GM06990 (cell line): ENCODE measurements at regions not wholly inside any gene's neighbourhood (a gene's known extent, or its start where the extent isn't known, plus 50 kb on each side); places are given as distances from the start of the nearest gene placed in this dataset.
"Not testable (repeated sequence)": the region's sequence is repeated elsewhere in the genome, so short reads cannot be mapped to it uniquely, and the experiment has no call there.

Source experiments
- DNase-seq: peaks from one replicate; pipeline ENCODE4 v3.0.0-alpha.2; 2011; ENCODE audit not compliant: insufficient read length; ENCODE audit errors: extremely low read depth
- H3K27me3 ChIP-seq: replicated peaks from 2 replicates; pipeline ENCODE4 v1.6.0; 2011; ENCODE audit warnings: low read length; ENCODE audit not compliant: control insufficient read depth, insufficient read depth
- H3K36me3 ChIP-seq: 2 replicates; pipeline ENCODE4 v1.5.1; 2011; ENCODE audit warnings: low read length; ENCODE audit not compliant: control insufficient read depth, insufficient read depth
- H3K4me3 ChIP-seq: replicated peaks from 2 replicates; pipeline ENCODE4 v1.5.1; 2011; ENCODE audit warnings: low read depth, mild to moderate bottlenecking, control low read depth, low read length
- TF ChIP-seq, protein P1 (sequence below): IDR thresholded peaks from 2 replicates; pipeline ENCODE4 v1.5.1; 2011; ENCODE audit warnings: low read length, control low read depth, mild to moderate bottlenecking, inconsistent platforms; ENCODE audit not compliant: insufficient read depth, poor library complexity, severe bottlenecking

DNA sequence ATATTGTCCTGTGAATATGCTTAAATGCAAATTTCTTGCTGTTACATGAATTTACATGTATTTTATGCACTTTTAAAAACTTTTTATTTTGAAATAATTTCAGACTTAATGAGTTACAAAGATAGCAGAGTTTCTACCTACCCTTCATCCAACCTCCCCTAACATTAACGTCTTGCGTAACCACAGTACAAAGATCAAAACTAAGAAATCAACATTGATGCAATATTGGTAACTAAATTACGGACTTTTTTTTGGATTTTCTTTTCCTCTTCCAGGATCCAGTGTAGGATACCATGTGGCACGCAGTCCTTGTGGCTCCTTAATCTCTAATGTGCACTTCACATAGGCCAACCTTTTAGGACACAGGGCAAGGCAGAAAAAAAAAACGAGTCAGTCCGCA, 124.9 kb downstream of the ABCC12 start:
- H3K4me3 ChIP-seq = no peak overlapping the region
- TF ChIP-seq, protein P1, sequence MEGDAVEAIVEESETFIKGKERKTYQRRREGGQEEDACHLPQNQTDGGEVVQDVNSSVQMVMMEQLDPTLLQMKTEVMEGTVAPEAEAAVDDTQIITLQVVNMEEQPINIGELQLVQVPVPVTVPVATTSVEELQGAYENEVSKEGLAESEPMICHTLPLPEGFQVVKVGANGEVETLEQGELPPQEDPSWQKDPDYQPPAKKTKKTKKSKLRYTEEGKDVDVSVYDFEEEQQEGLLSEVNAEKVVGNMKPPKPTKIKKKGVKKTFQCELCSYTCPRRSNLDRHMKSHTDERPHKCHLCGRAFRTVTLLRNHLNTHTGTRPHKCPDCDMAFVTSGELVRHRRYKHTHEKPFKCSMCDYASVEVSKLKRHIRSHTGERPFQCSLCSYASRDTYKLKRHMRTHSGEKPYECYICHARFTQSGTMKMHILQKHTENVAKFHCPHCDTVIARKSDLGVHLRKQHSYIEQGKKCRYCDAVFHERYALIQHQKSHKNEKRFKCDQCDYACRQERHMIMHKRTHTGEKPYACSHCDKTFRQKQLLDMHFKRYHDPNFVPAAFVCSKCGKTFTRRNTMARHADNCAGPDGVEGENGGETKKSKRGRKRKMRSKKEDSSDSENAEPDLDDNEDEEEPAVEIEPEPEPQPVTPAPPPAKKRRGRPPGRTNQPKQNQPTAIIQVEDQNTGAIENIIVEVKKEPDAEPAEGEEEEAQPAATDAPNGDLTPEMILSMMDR = no peak
- H3K36me3 ChIP-seq = no peaks in the 10 kb centered on the region
- H3K27me3 ChIP-seq = no peaks in the 10 kb centered on the region
- DNase-seq = no peak

DNA sequence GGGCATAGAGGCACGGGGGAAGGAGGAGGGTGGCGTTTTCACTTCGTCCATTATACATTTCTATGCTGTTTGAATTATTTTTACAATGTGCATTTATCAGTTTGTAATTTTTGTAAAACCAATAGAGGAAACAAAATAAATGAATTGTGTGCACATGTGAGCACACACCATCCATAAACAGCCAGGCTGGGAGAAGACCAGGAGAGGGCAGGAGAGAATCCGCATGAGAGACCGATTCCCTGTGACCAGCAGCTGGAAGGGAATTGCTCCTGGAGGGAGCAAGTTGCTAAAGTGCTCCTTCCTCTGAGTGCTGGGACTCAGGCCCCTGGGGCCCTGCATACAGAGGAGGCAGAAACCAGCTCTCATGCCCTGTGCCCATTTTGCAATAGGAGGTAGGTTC, 126.0 kb downstream of the ABCC12 start:
- H3K36me3 ChIP-seq = no peaks in the 10 kb centered on the region
- no peak for DNase-seq
- H3K4me3 ChIP-seq = no peak overlapping the region
- no peaks in the 10 kb centered on the region for H3K27me3 ChIP-seq
- TF ChIP-seq, protein P1 = no peak

DNA sequence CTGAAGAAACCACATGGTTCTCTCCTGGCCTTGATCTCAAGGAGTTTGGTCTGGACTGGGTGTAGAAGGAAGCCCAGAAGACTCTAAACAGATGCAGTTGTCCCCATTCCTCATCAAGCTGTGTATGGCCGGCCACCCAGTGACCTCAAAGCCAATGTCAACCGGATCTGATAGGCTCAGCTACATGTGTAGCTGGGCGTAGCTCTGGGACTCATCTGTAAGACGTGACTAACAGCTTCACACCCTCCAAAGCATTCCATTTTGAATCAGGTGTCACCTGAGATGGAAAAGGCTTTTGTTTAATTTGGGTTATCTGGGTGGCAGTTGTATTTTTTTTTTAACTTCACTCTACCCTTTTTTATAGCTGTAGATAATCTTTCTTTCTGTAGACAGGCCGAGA, 130.4 kb downstream of the ABCC12 start:
- H3K27me3 ChIP-seq = no peaks in the 10 kb centered on the region
- TF ChIP-seq, protein P1 = no peak
- H3K36me3 ChIP-seq = no peaks in the 10 kb centered on the region
- no peak for DNase-seq
- no peak overlapping the region for H3K4me3 ChIP-seq

DNA sequence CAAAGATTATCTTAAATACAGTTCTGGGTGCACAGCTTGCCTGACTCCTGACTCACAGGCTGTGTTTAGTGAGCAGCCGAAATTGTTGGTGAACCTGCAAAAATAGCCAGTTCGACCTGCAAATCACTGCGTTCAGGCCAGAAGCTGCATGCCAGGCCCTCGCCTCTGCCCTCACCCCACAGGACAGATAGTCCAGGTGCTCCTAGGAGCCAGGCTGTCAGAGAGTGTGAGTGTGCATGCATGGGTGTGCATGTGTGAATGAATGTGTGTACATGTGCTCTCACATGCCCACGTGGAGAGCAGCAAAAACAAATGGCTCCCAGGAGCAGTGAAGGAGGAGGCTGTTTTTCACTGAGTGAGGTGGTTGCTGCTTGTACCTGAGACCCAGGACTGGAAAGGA, 131.8 kb downstream of the ABCC12 start:
- Histone ChIP-seq H3K27me3 (no peaks in the 10 kb centered on the region), H3K36me3 (no peaks in the 10 kb centered on the region), H3K4me3 (no peak overlapping the region)
- no peak for DNase-seq
- TF ChIP-seq, protein P1 = no peak

DNA sequence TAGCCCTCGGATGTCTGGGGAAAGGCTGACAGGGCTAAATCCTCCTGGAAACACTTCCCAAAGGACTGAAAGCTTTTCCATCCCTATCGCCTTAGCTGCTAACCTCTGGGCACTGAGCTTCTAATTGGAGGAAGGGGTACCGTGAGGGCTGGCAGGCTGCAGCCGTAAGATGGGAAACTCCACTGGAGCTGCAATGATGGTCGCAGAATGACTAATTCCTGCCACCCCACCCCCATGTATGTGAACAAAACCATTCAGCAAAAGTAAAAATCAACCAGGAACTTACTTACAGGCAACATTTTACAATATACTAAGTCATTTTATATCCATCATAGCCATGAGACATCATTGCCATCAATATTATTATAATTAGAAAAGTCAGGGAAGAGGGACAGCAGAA, 133.3 kb downstream of the ABCC12 start:
- TF ChIP-seq, protein P1 = no peak
- Histone ChIP-seq H3K36me3 (no peaks in the 10 kb centered on the region), H3K4me3 (no peak overlapping the region), H3K27me3 (no peaks in the 10 kb centered on the region)
- DNase-seq = no peak

DNA sequence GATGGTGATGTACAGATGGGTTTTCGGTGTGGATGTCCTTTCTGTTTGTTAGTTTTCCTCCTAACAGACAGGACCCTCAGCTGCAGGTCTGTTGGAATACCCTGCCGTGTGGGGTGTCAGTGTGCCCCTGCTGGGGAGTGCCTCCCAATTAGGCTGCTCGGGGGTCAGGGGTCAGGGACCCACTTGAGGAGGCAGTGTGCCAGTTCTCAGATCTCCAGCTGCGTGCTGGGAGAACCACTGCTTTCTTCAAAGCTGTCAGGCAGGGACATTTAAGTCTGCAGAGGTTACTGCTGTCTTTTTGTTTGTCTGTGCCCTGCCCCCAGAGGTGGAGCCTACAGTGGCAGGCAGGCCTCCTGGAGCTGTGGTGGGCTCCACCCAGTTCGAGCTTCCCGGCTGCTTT, 135.2 kb downstream of the ABCC12 start:
- not testable (repeated sequence) for H3K27me3 ChIP-seq, H3K36me3 ChIP-seq, DNase-seq, H3K4me3 ChIP-seq
